Stomach (tissue), 4 donors: ENCODE measurements at regions not wholly inside any gene's neighbourhood (a gene's known extent, or its start where the extent isn't known, plus 50 kb on each side); places are given as distances from the start of the nearest gene placed in this dataset.

Experiments
- CTCF ChIP-seq, 7 experiments: fragments of 450-650 bp in 4 of 7; fragments of 200-600 bp in 3 of 7; sonication (generic) in 3 of 7; IDR thresholded peaks; one replicate each; pipeline ENCODE4 v1.5.1; 2016 to 2019; ENCODE audit warnings: antibody characterized with exemption in 7 of 7, control low read depth in 2 of 7, mild to moderate bottlenecking in 1 of 7
- EP300 ChIP-seq: sonication (generic); formaldehyde crosslinking; IDR thresholded peaks from one replicate; pipeline ENCODE4 v1.6.1; 2017; ENCODE audit warnings: antibody characterized with exemption

GRCh38 chr4:189029976-189030504 lies 890.8 kb downstream of the TRIML1 start:
- no peak for TF ChIP-seq CTCF (IDR thresholded peaks at IDR 0.05)
- no peak for TF ChIP-seq EP300
